ENCODE measurements at regions not wholly inside any gene's neighbourhood (a gene's known extent, or its start where the extent isn't known, plus 50 kb on each side); places are given as distances from the start of the nearest gene placed in this dataset.
"Not testable (repeated sequence)": the region's sequence is repeated elsewhere in the genome, so short reads cannot be mapped to it uniquely, and the experiment has no call there.

- DNase-seq = no peak
Observed at GRCh38 chr2:185274718-185275484, 463.7 kb upstream of the FSIP2 start.

GRCh38 chr2:185275979-185276378, 462.6 kb upstream of the FSIP2 start:
- not testable (repeated sequence) for DNase-seq

GRCh38 chr2:185278761-185279160, 459.8 kb upstream of the FSIP2 start:
- DNase-seq = peak; percentile 10

- peak; percentile 37 for DNase-seq
Observed at GRCh38 chr2:185279999-185280398, 458.6 kb upstream of the FSIP2 start.

- DNase-seq = no peak
Observed at GRCh38 chr2:185284696-185285095, 453.9 kb upstream of the FSIP2 start.

GRCh38 chr2:185290012-185290411, 448.6 kb upstream of the FSIP2 start:
- DNase-seq = not testable (repeated sequence)

GRCh38 chr2:185291035-185291647, 447.5 kb upstream of the FSIP2 start:
- no peak for DNase-seq

- no peak for DNase-seq
Observed at GRCh38 chr2:185299867-185300266, 438.7 kb upstream of the FSIP2 start.

- DNase-seq = no peak
Observed at GRCh38 chr2:185306119-185306518, 432.5 kb upstream of the FSIP2 start.

GRCh38 chr2:185316383-185316782, 422.2 kb upstream of the FSIP2 start:
- no peak for DNase-seq

GRCh38 chr2:185318271-185318724, 420.3 kb upstream of the FSIP2 start:
- DNase-seq = no peak

- DNase-seq = no peak
Observed at GRCh38 chr2:185335879-185336278, 402.7 kb upstream of the FSIP2 start.

GRCh38 chr2:185337033-185337432, 401.6 kb upstream of the FSIP2 start:
- DNase-seq = no peak

- no peak for DNase-seq
Observed at GRCh38 chr2:185338104-185338503, 400.5 kb upstream of the FSIP2 start.

GRCh38 chr2:185347445-185347844, 391.2 kb upstream of the FSIP2 start:
- DNase-seq = no peak

- DNase-seq = no peak
Observed at GRCh38 chr2:185360776-185361175, 377.8 kb upstream of the FSIP2 start.

- no peak for DNase-seq
Observed at GRCh38 chr2:185372188-185372587, 366.4 kb upstream of the FSIP2 start.

- DNase-seq = no peak
Observed at GRCh38 chr2:185373229-185373628, 365.4 kb upstream of the FSIP2 start.

- DNase-seq = no peak
Observed at GRCh38 chr2:185374878-185375277, 363.7 kb upstream of the FSIP2 start.

GRCh38 chr2:185375731-185376130, 362.9 kb upstream of the FSIP2 start:
- DNase-seq = no peak

- DNase-seq = no peak
Observed at GRCh38 chr2:185381631-185382030, 357.0 kb upstream of the FSIP2 start.

GRCh38 chr2:185384822-185385560, 353.6 kb upstream of the FSIP2 start:
- no peak for DNase-seq

- no peak for DNase-seq
Observed at GRCh38 chr2:185388226-185388625, 350.4 kb upstream of the FSIP2 start.

- no peak for DNase-seq
Observed at GRCh38 chr2:185391543-185391942, 347.1 kb upstream of the FSIP2 start.

Measured in NCI-H446 treated with DMSO at 0.1 percent for 48 hours (cell line).